Type B pancreatic cell (in vitro differentiated cells): ENCODE measurements at regions not wholly inside any gene's neighbourhood (a gene's known extent, or its start where the extent isn't known, plus 50 kb on each side); places are given as distances from the start of the nearest gene placed in this dataset.

Experiments used
- DNase-seq: peaks from one replicate; pipeline ENCODE4 v3.0.0; 2021; ENCODE audit warnings: mixed read lengths; ENCODE audit not compliant: unreplicated experiment; ENCODE audit errors: extremely low spot score
- H3K27ac Mint-ChIP-seq: 2 replicates; pipeline ENCODE4 v1.8.0; 2021; ENCODE audit warnings: mild to moderate bottlenecking, mixed read lengths
- H3K27me3 Mint-ChIP-seq: 2 replicates; pipeline ENCODE4 v1.8.0; 2021; ENCODE audit warnings: mixed read lengths
- H3K36me3 Mint-ChIP-seq: 2 replicates; pipeline ENCODE4 v1.8.0; 2021; ENCODE audit warnings: mixed read lengths
- H3K4me1 Mint-ChIP-seq: one replicate; pipeline ENCODE4 v1.8.0; 2021; ENCODE audit warnings: mixed read lengths; ENCODE audit not compliant: unreplicated experiment
- H3K4me3 Mint-ChIP-seq: 2 replicates; pipeline ENCODE4 v1.8.0; 2021; ENCODE audit warnings: mild to moderate bottlenecking, mixed read lengths
- H3K9me3 Mint-ChIP-seq: 2 replicates; pipeline ENCODE4 v1.8.0; 2021; ENCODE audit warnings: mixed read lengths
- TF ChIP-seq, protein P1 (sequence below): fragments of 200-600 bp; sonication (generic); conservative IDR thresholded peaks from 2 replicates; pipeline ENCODE4 v1.5.0; 2021; ENCODE audit warnings: antibody characterized with exemption, mild to moderate bottlenecking

DNA sequence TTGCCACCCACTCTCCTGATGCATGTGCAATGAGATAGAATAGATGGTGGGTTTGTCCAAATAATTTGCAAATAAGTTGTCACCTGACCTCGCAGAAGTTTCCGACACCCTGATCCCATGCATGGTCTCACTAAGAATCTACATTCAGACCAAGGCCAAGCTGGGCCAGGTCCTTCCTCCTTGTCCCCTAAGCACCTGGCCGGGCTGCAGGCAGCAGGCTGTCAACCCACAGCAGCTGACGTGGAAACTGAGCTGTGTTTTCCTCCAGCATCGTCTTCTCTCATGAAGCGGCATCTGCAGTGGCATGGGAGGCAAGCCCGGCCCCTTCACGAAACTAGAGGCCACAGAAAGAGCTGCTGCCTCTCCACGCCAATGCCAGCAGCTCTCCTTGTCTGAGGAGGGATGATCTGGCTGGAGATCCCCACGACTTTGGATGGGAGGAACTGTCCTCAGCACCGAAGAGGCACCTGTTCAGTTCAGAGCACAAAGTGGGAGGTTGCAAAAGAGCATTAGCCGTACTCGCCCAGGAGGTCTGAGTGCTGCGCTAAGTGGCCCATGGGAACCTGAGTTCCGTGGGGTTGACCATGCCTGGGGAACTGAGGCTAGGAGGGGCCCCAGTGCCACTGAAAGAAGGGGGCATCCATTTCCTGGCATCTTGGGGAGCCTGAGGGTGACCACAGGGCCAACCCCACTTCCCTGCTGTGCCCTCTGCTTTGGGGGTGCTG is 110.5 kb upstream of the INSIG1 start:
- Mint-ChIP-seq H3K27me3 (peaks cover 14% of the 10 kb centered on the region), H3K36me3 (no peaks in the 10 kb centered on the region), H3K9me3 (peaks cover 15% of the 10 kb centered on the region), H3K4me1 (peaks cover 7% of the 10 kb centered on the region), H3K4me3 (no peak overlapping the region), H3K27ac (no peak overlapping the region)
- peak; percentile 56 for DNase-seq
- TF ChIP-seq, protein P1, sequence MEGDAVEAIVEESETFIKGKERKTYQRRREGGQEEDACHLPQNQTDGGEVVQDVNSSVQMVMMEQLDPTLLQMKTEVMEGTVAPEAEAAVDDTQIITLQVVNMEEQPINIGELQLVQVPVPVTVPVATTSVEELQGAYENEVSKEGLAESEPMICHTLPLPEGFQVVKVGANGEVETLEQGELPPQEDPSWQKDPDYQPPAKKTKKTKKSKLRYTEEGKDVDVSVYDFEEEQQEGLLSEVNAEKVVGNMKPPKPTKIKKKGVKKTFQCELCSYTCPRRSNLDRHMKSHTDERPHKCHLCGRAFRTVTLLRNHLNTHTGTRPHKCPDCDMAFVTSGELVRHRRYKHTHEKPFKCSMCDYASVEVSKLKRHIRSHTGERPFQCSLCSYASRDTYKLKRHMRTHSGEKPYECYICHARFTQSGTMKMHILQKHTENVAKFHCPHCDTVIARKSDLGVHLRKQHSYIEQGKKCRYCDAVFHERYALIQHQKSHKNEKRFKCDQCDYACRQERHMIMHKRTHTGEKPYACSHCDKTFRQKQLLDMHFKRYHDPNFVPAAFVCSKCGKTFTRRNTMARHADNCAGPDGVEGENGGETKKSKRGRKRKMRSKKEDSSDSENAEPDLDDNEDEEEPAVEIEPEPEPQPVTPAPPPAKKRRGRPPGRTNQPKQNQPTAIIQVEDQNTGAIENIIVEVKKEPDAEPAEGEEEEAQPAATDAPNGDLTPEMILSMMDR, result no peak

DNA sequence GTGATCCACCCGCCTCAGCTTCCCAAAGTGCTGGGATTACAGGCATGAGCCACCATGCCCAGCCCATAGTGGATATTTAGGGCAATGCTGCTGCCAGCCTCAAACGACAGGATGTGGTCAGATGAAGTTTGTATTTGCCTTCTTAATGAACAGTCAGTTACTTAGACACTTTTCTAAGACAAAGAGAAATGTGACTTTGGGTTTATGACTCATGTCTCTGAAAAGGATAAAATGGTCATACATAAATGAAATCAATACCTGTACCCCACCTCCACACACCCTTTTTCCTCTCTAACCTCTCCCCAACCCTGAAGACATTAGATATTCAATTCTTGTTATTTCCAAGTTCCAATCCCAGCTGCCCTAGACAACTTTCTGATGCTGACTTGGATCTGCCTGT is 109.3 kb upstream of the INSIG1 start:
- peaks cover 15% of the 10 kb centered on the region for H3K9me3 Mint-ChIP-seq
- H3K4me1 Mint-ChIP-seq, result peaks cover 9% of the 10 kb centered on the region

DNA sequence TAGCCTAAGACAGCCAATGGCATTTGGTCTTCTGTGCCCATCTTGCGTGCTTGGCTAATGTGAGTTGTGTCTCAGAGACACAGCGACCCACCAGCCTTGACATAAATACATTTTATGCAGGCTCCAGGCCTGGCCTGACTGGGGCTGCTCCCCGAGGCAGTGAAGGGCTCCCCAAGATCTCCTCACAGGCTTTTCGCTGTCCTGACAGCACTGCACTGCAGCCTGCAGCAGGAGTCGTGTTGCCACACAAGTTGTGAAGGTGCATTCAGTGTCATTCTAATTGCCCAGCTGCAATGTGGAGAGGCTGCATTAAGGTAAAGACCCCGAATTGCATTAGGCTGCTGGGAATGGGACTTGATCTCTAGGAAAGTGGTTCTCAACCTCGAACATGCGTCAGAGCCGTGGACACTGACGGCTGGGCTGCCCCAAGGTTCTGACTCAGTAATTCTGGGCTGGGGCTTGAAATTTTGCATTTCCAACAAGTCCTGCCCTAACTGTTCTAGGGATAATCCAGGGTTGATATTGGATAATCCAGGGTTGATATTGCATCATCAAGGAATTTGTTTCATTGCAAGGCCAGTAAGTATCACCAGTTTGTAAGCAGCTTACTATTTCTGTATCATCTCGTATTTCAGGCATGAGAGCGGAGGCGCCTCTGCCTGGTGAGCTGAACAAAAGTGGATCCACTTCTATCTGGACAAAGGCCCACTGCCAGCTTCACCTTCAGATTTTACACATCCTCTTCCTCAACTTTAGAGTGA is 108.7 kb upstream of the INSIG1 start:
- Mint-ChIP-seq H3K36me3 (no peaks in the 10 kb centered on the region), H3K4me1 (peaks cover 11% of the 10 kb centered on the region), H3K4me3 (no peak overlapping the region), H3K27me3 (peaks cover 21% of the 10 kb centered on the region), H3K9me3 (peaks cover 10% of the 10 kb centered on the region), H3K27ac (no peak overlapping the region)
- DNase-seq, result no peak
- TF ChIP-seq, protein P1, result no peak

More for the DNA sequence above, 109.3 kb upstream of the INSIG1 start:
- Mint-ChIP-seq H3K27me3 (peaks cover 21% of the 10 kb centered on the region), H3K36me3 (no peaks in the 10 kb centered on the region), H3K27ac (no peak overlapping the region), H3K4me3 (no peak overlapping the region)
- no peak for DNase-seq
- TF ChIP-seq, protein P1, result no peak

DNA sequence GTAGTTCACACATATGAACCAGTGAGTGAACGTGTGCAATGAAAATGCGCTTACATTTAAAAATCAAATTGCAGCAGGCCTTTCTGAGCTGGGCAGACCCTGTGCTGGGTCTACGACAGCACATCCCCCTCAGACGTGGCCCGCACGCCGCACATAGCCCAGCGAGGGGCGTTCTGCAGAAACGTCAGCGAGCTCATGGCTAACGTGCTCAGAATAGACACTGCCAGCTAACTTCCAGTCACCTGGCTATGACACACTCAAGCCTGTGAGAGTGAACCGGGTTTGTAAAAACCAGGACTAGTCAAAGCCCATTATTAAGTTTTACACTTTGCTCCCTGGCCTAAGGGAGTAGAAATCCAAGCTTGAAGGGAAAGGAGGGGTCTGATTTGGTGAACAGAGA is 108.1 kb upstream of the INSIG1 start:
- DNase-seq, result no peak
- Mint-ChIP-seq H3K36me3 (no peaks in the 10 kb centered on the region), H3K4me3 (no peak overlapping the region), H3K27me3 (peaks cover 21% of the 10 kb centered on the region), H3K4me1 (peaks cover 17% of the 10 kb centered on the region), H3K9me3 (peaks cover 8% of the 10 kb centered on the region), H3K27ac (no peak overlapping the region)
- TF ChIP-seq, protein P1, result no peak

DNA sequence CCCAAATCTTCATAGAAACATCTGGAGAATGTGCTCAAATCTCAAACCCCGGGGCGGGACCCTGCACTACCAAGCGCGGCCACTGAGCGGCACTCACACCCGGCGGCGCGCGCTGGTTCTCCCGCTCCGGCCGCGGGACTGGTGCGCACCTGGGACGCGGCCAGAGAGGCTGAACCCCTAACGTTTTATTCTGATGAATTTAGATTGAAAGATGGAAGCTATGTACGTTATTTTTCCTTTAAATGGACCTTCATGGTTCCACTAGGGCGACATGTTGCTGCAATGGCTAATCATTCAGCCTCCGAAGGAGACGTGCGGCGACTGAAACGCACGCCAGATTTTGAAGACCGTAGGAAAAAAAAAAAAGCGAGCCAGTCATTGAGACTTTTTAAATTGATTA is 107.0 kb upstream of the INSIG1 start:
- Mint-ChIP-seq H3K27ac (no peak overlapping the region), H3K4me3 (peak overlapping the region; percentile 70), H3K27me3 (peaks cover 21% of the 10 kb centered on the region), H3K4me1 (peaks cover 19% of the 10 kb centered on the region), H3K9me3 (peaks cover 4% of the 10 kb centered on the region), H3K36me3 (no peaks in the 10 kb centered on the region)
- TF ChIP-seq, protein P1, result peak; percentile 87
- DNase-seq, result no peak
